Testis (tissue), 2 donors: ENCODE measurements at regions not wholly inside any gene's neighbourhood (a gene's known extent, or its start where the extent isn't known, plus 50 kb on each side); places are given as distances from the start of the nearest gene placed in this dataset.

ENCODE experiments used
- DNase-seq: peaks from one replicate; pipeline ENCODE4 v3.0.0-alpha.2; 2019
- H3K27ac ChIP-seq, 2 donors: fragments of 200-600 bp; sonication (generic); one replicate each; pipeline ENCODE4 v1.5.1; 2019
- H3K27me3 ChIP-seq: fragments of 200-600 bp; sonication (generic); one replicate; pipeline ENCODE4 v1.5.1; 2019
- H3K36me3 ChIP-seq: fragments of 200-600 bp; sonication (generic); one replicate; pipeline ENCODE4 v1.5.1; 2017; ENCODE audit warnings: low read depth; ENCODE audit errors: missing control alignments
- H3K4me1 ChIP-seq: fragments of 200-600 bp; sonication (generic); one replicate; pipeline ENCODE4 v1.5.1; 2019
- H3K4me3 ChIP-seq, 2 donors: fragments of 200-600 bp; sonication (generic); one replicate each; pipeline ENCODE4 v1.5.1; 2017 to 2019
- H3K9me3 ChIP-seq: fragments of 200-600 bp; sonication (generic); one replicate; pipeline ENCODE4 v1.5.1; 2017
- POLR2A ChIP-seq: fragments of 450-650 bp; IDR thresholded peaks from one replicate; pipeline ENCODE4 v1.6.1; 2017; ENCODE audit warnings: antibody characterized with exemption, mild to moderate bottlenecking, moderate library complexity
- WGBS, 2 donors: methylation state at CpG; one replicate each; pipeline ENCODE4 v1.1.5; 2018; 5-methylcytosine and 5-hydroxymethylcytosine counted together
- intact Hi-C: fragments of 100-400 bp; cut with DNase I; formaldehyde crosslinking; loops from one replicate; pipeline ENCODE4 v1.15.1; 2023; ENCODE audit warnings: low total_unique reads
- TF ChIP-seq, protein P1 (sequence below), 3 experiments: fragments of 450-650 bp in 2 of 3; fragments of 200-600 bp in 1 of 3; sonication (generic) in 1 of 3; IDR thresholded peaks; one replicate each; pipeline ENCODE4 v1.5.1; 2016 to 2019; ENCODE audit warnings: antibody characterized with exemption in 3 of 3, mild to moderate bottlenecking in 2 of 3, moderate library complexity in 1 of 3

DNA sequence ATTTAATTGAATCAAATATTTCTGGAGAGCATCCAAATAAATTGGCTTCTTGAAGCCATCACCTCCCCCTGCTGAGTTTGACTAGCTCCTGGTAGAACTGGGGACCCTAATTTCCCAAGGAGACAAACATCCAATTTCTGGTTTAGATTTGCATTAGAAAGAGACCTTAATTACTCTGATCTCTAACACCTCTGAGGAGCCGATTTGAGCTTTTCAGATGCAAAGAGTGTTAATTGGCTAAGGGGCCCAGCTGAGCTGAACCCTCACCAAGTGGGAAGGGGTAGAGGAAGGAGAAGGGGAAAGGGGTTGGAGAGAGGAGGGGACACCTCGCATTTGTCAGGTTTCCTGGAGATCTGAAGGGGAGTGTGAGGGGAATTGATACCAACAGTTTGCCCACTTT, 145.4 kb upstream of the SHB start:
- Histone ChIP-seq H3K36me3 (no peaks in the 10 kb centered on the region), H3K4me3 (no peak overlapping the region), H3K9me3 (no peaks in the 10 kb centered on the region), H3K4me1 (no peaks in the 10 kb centered on the region), H3K27ac (no peak overlapping the region), H3K27me3 (no peaks in the 10 kb centered on the region)
- intact Hi-C loops = no loop called here
- DNase-seq = no peak
- 38 to 45% methylated on average over 2 of the region's 2 CpGs for WGBS, 2 donors
- TF ChIP-seq POLR2A = no peak
- TF ChIP-seq, protein P1, sequence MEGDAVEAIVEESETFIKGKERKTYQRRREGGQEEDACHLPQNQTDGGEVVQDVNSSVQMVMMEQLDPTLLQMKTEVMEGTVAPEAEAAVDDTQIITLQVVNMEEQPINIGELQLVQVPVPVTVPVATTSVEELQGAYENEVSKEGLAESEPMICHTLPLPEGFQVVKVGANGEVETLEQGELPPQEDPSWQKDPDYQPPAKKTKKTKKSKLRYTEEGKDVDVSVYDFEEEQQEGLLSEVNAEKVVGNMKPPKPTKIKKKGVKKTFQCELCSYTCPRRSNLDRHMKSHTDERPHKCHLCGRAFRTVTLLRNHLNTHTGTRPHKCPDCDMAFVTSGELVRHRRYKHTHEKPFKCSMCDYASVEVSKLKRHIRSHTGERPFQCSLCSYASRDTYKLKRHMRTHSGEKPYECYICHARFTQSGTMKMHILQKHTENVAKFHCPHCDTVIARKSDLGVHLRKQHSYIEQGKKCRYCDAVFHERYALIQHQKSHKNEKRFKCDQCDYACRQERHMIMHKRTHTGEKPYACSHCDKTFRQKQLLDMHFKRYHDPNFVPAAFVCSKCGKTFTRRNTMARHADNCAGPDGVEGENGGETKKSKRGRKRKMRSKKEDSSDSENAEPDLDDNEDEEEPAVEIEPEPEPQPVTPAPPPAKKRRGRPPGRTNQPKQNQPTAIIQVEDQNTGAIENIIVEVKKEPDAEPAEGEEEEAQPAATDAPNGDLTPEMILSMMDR (IDR thresholded peaks at IDR 0.05) = no peak

GRCh38 chr9:38213631-38214299, 144.7 kb upstream of the SHB start:
- 42 to 68% methylated on average over 2 of the region's 2 CpGs for WGBS, 2 donors

DNA sequence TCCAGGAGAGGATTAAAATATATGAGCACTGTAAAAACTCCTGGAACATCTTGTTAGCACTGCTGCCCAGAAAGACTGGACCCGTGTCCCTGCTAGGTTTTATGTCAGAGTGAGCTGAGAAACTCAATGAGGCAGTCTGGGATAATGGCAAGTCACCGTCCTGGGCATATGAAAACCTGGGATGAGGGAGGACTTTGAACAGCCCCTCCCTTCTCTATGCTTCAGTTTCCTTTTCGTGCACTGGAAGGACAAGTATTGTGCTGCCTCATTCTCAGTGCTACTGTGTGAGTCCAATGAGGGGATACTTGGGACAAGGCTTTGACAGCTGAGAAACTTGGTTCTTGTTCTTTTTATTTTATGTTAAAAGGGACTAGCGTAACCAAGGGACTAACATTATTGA, 143.0 kb upstream of the SHB start:
- WGBS, 2 donors = 73 to 87% methylated on average over 4 of the region's 4 CpGs
- Histone ChIP-seq H3K9me3 (no peaks in the 10 kb centered on the region), H3K36me3 (no peaks in the 10 kb centered on the region), H3K27ac (no peak overlapping the region), H3K4me3 (no peak overlapping the region), H3K4me1 (no peaks in the 10 kb centered on the region), H3K27me3 (no peaks in the 10 kb centered on the region)
- no peak for DNase-seq
- TF ChIP-seq, protein P1 (IDR thresholded peaks at IDR 0.05) = no peak
- no peak for TF ChIP-seq POLR2A
- intact Hi-C loops = no loop called here

More at GRCh38 chr9:38213631-38214299, 144.7 kb upstream of the SHB start:
- Histone ChIP-seq H3K27me3 (no peaks in the 10 kb centered on the region), H3K36me3 (no peaks in the 10 kb centered on the region), H3K27ac (no peak overlapping the region), H3K4me1 (no peaks in the 10 kb centered on the region), H3K4me3 (no peak overlapping the region), H3K9me3 (no peaks in the 10 kb centered on the region)
- no peak for DNase-seq
- TF ChIP-seq, protein P1 (IDR thresholded peaks at IDR 0.05) = no peak
- TF ChIP-seq POLR2A = no peak
- intact Hi-C loops = no loop called here

- 75 to 96% methylated on average over 1 of the region's 1 CpG for WGBS, 2 donors
- no peaks in the 10 kb centered on the region for H3K36me3 ChIP-seq
- no peak overlapping the region for H3K27ac ChIP-seq
- no peaks in the 10 kb centered on the region for H3K4me1 ChIP-seq
- no peaks in the 10 kb centered on the region for H3K9me3 ChIP-seq
- TF ChIP-seq, protein P1 (IDR thresholded peaks at IDR 0.05) = no peak
- no peak for TF ChIP-seq POLR2A
- DNase-seq = no peak
- intact Hi-C loops = no loop called here
- H3K27me3 ChIP-seq = no peaks in the 10 kb centered on the region
- H3K4me3 ChIP-seq = no peak overlapping the region
Observed at GRCh38 chr9:38211002-38211401, 142.0 kb upstream of the SHB start.
